K562 (cell line): ENCODE measurements at regions not wholly inside any gene's neighbourhood (a gene's known extent, or its start where the extent isn't known, plus 50 kb on each side); places are given as distances from the start of the nearest gene placed in this dataset.

Experiments used
- ATAC-seq: fragments of 200-7000 bp; cut with Tn5 transposase; 3 replicates; pipeline ENCODE4 v1.9.1; 2020; ENCODE audit warnings: moderate library complexity
- BruUV-seq: library from RNA; stranded (reverse); fragments of 400-500 nt; replicated peaks from 2 replicates; lab custom pipeline; 2021; lab: Mats Ljungman, UMichigan
- CTCF ChIA-PET: fragments of 300-600 bp; formaldehyde crosslinking; extraction: SDS; loops from one replicate; lab custom pipeline; 2021; ENCODE audit warnings: low intra/inter-chr PET ratio; lab: Yijun Ruan, JAX
- POLR2A ChIA-PET: fragments of 300-600, 350-650 bp; sonication (Branson Sonifier 250); formaldehyde crosslinking; extraction: SDS; loops from one replicate; lab custom pipeline; 2021; ENCODE audit warnings: antibody characterized with exemption, inconsistent platforms; lab: Yijun Ruan, JAX
- DNase-seq, 4 experiments: peaks; one replicate each; pipeline versions ENCODE4 v3.0.0 to v3.0.0-alpha.2; 2011 to 2018; ENCODE audit warnings: low spot score in 3 of 4, mixed read lengths in 3 of 4; ENCODE audit errors: extremely low read depth in 1 of 4
- FAIRE-seq: peaks from 2 replicates; lab custom pipeline; 2011; peaks lifted over from hg19 to GRCh38; lab: Jason Lieb, UNC
- H2AFZ ChIP-seq: 2 replicates; pipeline ENCODE4 v1.6.0; 2011; ENCODE audit warnings: low read depth, low read length, control low read depth, inconsistent platforms
- H3K27ac ChIP-seq: fragments of 200-600 bp; 3 replicates; pipeline ENCODE4 v1.8.0; 2011; ENCODE audit warnings: low read depth, mild to moderate bottlenecking, control low read depth, inconsistent platforms, low read length, moderate library complexity, mixed read lengths; ENCODE audit errors: extremely low read depth
- H3K27me3 ChIP-seq, 2 experiments: fragments of 300-600 bp in 1 of 2; 2 replicates in 1 of 2; 3 replicates in 1 of 2; pipeline versions ENCODE4 v1.6.0 to v1.8.0; 2011; ENCODE audit warnings: inconsistent platforms in 2 of 2, low read length in 2 of 2, mild to moderate bottlenecking in 1 of 2, mixed read lengths in 1 of 2, moderate library complexity in 1 of 2; ENCODE audit not compliant: control insufficient read depth in 2 of 2, insufficient read depth in 2 of 2
- H3K36me3 ChIP-seq: fragments of 300-600 bp; 3 replicates; pipeline ENCODE4 v1.8.0; 2011; ENCODE audit warnings: mild to moderate bottlenecking, low read length, inconsistent platforms; ENCODE audit not compliant: control insufficient read depth, insufficient read depth
- H3K4me1 ChIP-seq, 2 experiments: fragments of 200-600 bp in 1 of 2; replicated peaks in 1 of 2; 2 replicates in 1 of 2; 3 replicates in 1 of 2; pipeline versions ENCODE4 v1.5.1 to v1.8.0; 2011; ENCODE audit warnings: inconsistent platforms in 2 of 2, low read length in 2 of 2, mild to moderate bottlenecking in 1 of 2, mixed read lengths in 1 of 2, moderate library complexity in 1 of 2; ENCODE audit not compliant: control insufficient read depth in 2 of 2, insufficient read depth in 2 of 2
- H3K4me2 ChIP-seq: 2 replicates; pipeline ENCODE4 v1.6.1; 2011; ENCODE audit warnings: low read length, control low read depth, inconsistent platforms, mixed read lengths; ENCODE audit not compliant: insufficient read depth
- H3K4me3 ChIP-seq: fragments of 200-600 bp; sonication (generic), shearing (Covaris generic); 2 replicates; pipeline ENCODE4 v1.5.1; 2016; ENCODE audit warnings: control low read depth, inconsistent platforms
- H3K79me2 ChIP-seq: fragments of 200-600 bp; 3 replicates; pipeline ENCODE4 v1.8.0; 2011; ENCODE audit warnings: low read length, inconsistent platforms; ENCODE audit not compliant: control insufficient read depth, insufficient read depth
- H3K9ac ChIP-seq, 2 experiments: 2 replicates each; pipeline versions ENCODE4 v1.6.0 to v1.6.1; 2011; ENCODE audit warnings: low read depth in 2 of 2, low read length in 2 of 2, control low read depth in 1 of 2, inconsistent platforms in 1 of 2, mild to moderate bottlenecking in 1 of 2, mixed read lengths in 1 of 2; ENCODE audit not compliant: insufficient read depth in 1 of 2
- H3K9me1 ChIP-seq: one replicate; pipeline ENCODE4 v1.6.0; 2011; ENCODE audit warnings: inconsistent platforms, mild to moderate bottlenecking, low read length, moderate library complexity; ENCODE audit not compliant: control insufficient read depth, insufficient read depth
- H3K9me3 ChIP-seq: replicated peaks from 2 replicates; pipeline ENCODE4 v1.5.1; 2011; ENCODE audit warnings: low read depth, low read length, inconsistent platforms; ENCODE audit not compliant: control insufficient read depth, insufficient read depth
- H4K20me1 ChIP-seq: replicated peaks from 2 replicates; pipeline ENCODE4 v1.6.1; 2011; ENCODE audit warnings: low read length, inconsistent platforms, mixed read lengths; ENCODE audit not compliant: control insufficient read depth, insufficient read depth
- CHD4 ChIP-seq: fragments of 200-600 bp; sonication (generic); IDR thresholded peaks from 3 replicates; pipeline ENCODE4 v1.6.1; 2012; ENCODE audit warnings: low read depth, mild to moderate bottlenecking, mixed read lengths, low read length, inconsistent platforms; ENCODE audit not compliant: insufficient read depth, insufficient replicate concordance, poor library complexity, severe bottlenecking
- ETV5 ChIP-seq: sonication (generic); formaldehyde crosslinking; IDR thresholded peaks from 2 replicates; pipeline ENCODE4 v1.4.0; 2020; ENCODE audit warnings: low read depth, mild to moderate bottlenecking, missing genetic modification reagents
- HDAC3 ChIP-seq: fragments of 450-650 bp; IDR thresholded peaks from 2 replicates; pipeline ENCODE4 v1.6.1; 2018; ENCODE audit warnings: borderline replicate concordance, mild to moderate bottlenecking, moderate library complexity; ENCODE audit not compliant: partially characterized antibody
- MEF2D ChIP-seq: conservative IDR thresholded peaks from 2 replicates; pipeline ENCODE4 v1.6.1; 2016; ENCODE audit warnings: low read depth, missing genetic modification characterization, missing compliant biosample characterization
- RAD21 ChIP-seq, 2 experiments: fragments of 250-450 bp in 1 of 2; fragments of 450-650 bp in 1 of 2; sonication (Bioruptor Pico) in 1 of 2; formaldehyde crosslinking in 1 of 2; IDR thresholded peaks in 1 of 2; conservative IDR thresholded peaks in 1 of 2; 2 replicates each; pipeline versions ENCODE4 v1.4.0 to v1.8.0; 2020 to 2022; ENCODE audit warnings: mild to moderate bottlenecking in 2 of 2, moderate library complexity in 1 of 2
- RCOR1 ChIP-seq, 2 experiments: IDR thresholded peaks; 2 replicates each; pipeline ENCODE4 v1.6.1; 2012; ENCODE audit warnings: low read depth in 2 of 2, low read length in 2 of 2, borderline replicate concordance in 1 of 2, improper control_type of control experiment in 1 of 2
- SNRNP70 ChIP-seq: fragments of 200-400 bp; formaldehyde crosslinking; optimal IDR thresholded peaks from 2 replicates; pipeline ENCODE3; 2017; ENCODE audit warnings: low read depth, low read length
- ZNF707 ChIP-seq: fragments of 250-450 bp; sonication (Bioruptor Pico); conservative IDR thresholded peaks from 2 replicates; pipeline ENCODE4 v1.8.0; 2022; ENCODE audit warnings: inconsistent platforms, mild to moderate bottlenecking, moderate library complexity
- WGBS: fragments of 100-300 bp; shearing (Covaris generic); methylation state at CpG from one replicate; pipeline ENCODE4 v1.1.6; 2016; ENCODE audit warnings: low coverage, mixed read lengths; ENCODE audit not compliant: insufficient coverage; ENCODE audit errors: missing lambda C conversion rate; 5-methylcytosine and 5-hydroxymethylcytosine counted together
- in situ Hi-C: fragments of 300-500 bp; cut with MboI; formaldehyde crosslinking; loops from 4 replicates; pipeline ENCODE4 v1.15.0; 2018; ENCODE audit warnings: inconsistent platforms, mixed read lengths
- intact Hi-C: fragments of 100-400 bp; cut with micrococcal nuclease; formaldehyde crosslinking; loops from 2 replicates; pipeline ENCODE4 v1.14.2; 2022
- TF ChIP-seq, protein P1 (sequence below), 3 experiments: IDR thresholded peaks in 2 of 3; conservative IDR thresholded peaks in 1 of 3; 2 replicates each; pipeline ENCODE4 v1.5.1; 2011 to 2012; ENCODE audit warnings: low read length in 3 of 3, mild to moderate bottlenecking in 3 of 3, control low read depth in 2 of 3, improper control_type of control experiment in 1 of 3, inconsistent platforms in 1 of 3, low read depth in 1 of 3, mixed read lengths in 1 of 3, moderate library complexity in 1 of 3; ENCODE audit not compliant: insufficient read depth in 2 of 3

DNA sequence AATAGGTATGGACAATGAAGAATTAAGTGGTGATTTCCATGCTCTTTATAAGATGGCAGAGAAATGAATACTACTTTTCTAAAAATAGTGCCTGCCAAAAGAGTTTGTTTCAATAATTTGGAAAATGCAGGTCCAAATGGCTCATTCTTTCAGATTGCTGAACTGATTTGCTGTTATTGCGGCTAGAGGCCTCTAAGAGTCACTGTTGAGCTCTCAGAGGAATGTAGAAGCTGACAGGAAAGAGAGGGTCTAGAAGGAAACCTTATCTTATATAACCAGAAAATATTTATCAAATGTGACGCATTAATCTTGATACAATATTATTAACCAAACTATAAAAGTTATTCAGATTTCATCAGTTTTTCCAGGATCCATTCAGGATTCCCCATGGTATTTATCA lies 65.7 kb upstream of the PAGE1 start:
- H3K4me2 ChIP-seq = no peak overlapping the region
- TF ChIP-seq RCOR1 (IDR thresholded peaks at IDR 0.05; ENCODE audit: borderline replicate concordance in 1 of 2, low read depth in 2 of 2, low read length in 2 of 2) = 0 out of 4 replicates have a peak, but pooled peaks of 1 of the 2 experiments have one; percentile 6
- TF ChIP-seq ETV5 (CRISPR knock-in tag) = no peak
- TF ChIP-seq, protein P1, sequence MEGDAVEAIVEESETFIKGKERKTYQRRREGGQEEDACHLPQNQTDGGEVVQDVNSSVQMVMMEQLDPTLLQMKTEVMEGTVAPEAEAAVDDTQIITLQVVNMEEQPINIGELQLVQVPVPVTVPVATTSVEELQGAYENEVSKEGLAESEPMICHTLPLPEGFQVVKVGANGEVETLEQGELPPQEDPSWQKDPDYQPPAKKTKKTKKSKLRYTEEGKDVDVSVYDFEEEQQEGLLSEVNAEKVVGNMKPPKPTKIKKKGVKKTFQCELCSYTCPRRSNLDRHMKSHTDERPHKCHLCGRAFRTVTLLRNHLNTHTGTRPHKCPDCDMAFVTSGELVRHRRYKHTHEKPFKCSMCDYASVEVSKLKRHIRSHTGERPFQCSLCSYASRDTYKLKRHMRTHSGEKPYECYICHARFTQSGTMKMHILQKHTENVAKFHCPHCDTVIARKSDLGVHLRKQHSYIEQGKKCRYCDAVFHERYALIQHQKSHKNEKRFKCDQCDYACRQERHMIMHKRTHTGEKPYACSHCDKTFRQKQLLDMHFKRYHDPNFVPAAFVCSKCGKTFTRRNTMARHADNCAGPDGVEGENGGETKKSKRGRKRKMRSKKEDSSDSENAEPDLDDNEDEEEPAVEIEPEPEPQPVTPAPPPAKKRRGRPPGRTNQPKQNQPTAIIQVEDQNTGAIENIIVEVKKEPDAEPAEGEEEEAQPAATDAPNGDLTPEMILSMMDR (IDR thresholded peaks at IDR 0.05 in 2 of 3, conservative IDR thresholded peaks at IDR 0.05 in 1 of 3; ENCODE audit: insufficient read depth in 2 of 3, low read depth in 1 of 3, low read length in 3 of 3) = peak; percentile 49 to 65 (median 56); a peak in 5 of 6 replicates
- no peak for TF ChIP-seq CHD4
- no peak for TF ChIP-seq ZNF707 (CRISPR knock-in tag)
- TF ChIP-seq HDAC3 = no peak
- peak; percentile 25 to 56; a peak in 3 of 4 replicates for TF ChIP-seq RAD21 (CRISPR knock-in tag; conservative IDR thresholded peaks at IDR 0.05 in 1 of 2, IDR thresholded peaks at IDR 0.05 in 1 of 2)
- no peak for TF ChIP-seq MEF2D (tag)
- no peak for TF ChIP-seq SNRNP70
- TF ChIP-seq, all 486 proteins: peak for 3
- in situ Hi-C loops = no loop called here
- Histone ChIP-seq H3K79me2 (no peaks in the 10 kb centered on the region), H2AFZ (no peak overlapping the region), H3K27ac (no peak overlapping the region), H3K9ac (no peak overlapping the region), H3K36me3 (no peaks in the 10 kb centered on the region), H3K4me3 (no peak overlapping the region), H3K9me3 (no peaks in the 10 kb centered on the region), H4K20me1 (no peaks in the 10 kb centered on the region), H3K9me1 (no peaks in the 10 kb centered on the region), H3K4me1 (no peaks in the 10 kb centered on the region), H3K27me3 (no peaks in the 10 kb centered on the region)
- FAIRE-seq = peak; percentile 29
- no TSS peak for BruUV-seq
- WGBS = 0% methylated on average over 2 of the region's 2 CpGs
- intact Hi-C loops = loop anchor here (5.0 kb wide), 2 partner anchors 76 to 156 kb away; no protein-coding TSS in a partner anchor
- ChIA-PET CTCF (interaction anchor here (0.8 kb wide), 1 partner anchor 158 kb away, joined by 3 read pairs; no protein-coding TSS in a partner anchor), POLR2A (no interaction called here)
- peak; percentile 20 to 32 (median 26) for DNase-seq
- peak; percentile 74 for ATAC-seq
